ENCODE measurements at regions not wholly inside any gene's neighbourhood (a gene's known extent, or its start where the extent isn't known, plus 50 kb on each side); places are given as distances from the start of the nearest gene placed in this dataset.

GRCh38 chr15:85891470-85891869 is 96.7 kb upstream of the KLHL25 start:
- H3K4me3 ChIP-seq: no peak overlapping the region
- no peak for DNase-seq (ENCODE audit: low spot score)
- no peak overlapping the region for H3K27ac ChIP-seq
- no peaks in the 10 kb centered on the region for H3K36me3 ChIP-seq
- H3K4me1 ChIP-seq: no peaks in the 10 kb centered on the region
- no peak for TF ChIP-seq CTCF (IDR thresholded peaks at IDR 0.05)
- H3K9me3 ChIP-seq: no peaks in the 10 kb centered on the region
- no peaks in the 10 kb centered on the region for H3K27me3 ChIP-seq

- no peaks in the 10 kb centered on the region for H3K36me3 ChIP-seq
- H3K9me3 ChIP-seq: no peaks in the 10 kb centered on the region
- H3K27ac ChIP-seq: no peak overlapping the region
- DNase-seq (ENCODE audit: low spot score): no peak
- no peak overlapping the region for H3K4me3 ChIP-seq
- H3K27me3 ChIP-seq: no peaks in the 10 kb centered on the region
- TF ChIP-seq CTCF (IDR thresholded peaks at IDR 0.05): no peak
- no peaks in the 10 kb centered on the region for H3K4me1 ChIP-seq
These were observed 97.5 kb upstream of the KLHL25 start for GRCh38 chr15:85892232-85892631.

GRCh38 chr15:85897207-85897894 is 102.6 kb upstream of the KLHL25 start:
- Histone ChIP-seq H3K36me3 (no peaks in the 10 kb centered on the region), H3K27me3 (no peaks in the 10 kb centered on the region), H3K9me3 (no peaks in the 10 kb centered on the region), H3K27ac (no peak overlapping the region), H3K4me3 (no peak overlapping the region), H3K4me1 (peaks cover 0 to 7% of the 10 kb centered on the region in 2 donors)
- DNase-seq (ENCODE audit: low spot score): no peak
- no peak for TF ChIP-seq CTCF (IDR thresholded peaks at IDR 0.05)

- no peak for TF ChIP-seq CTCF (IDR thresholded peaks at IDR 0.05)
- no peaks in the 10 kb centered on the region for H3K27me3 ChIP-seq
- no peak for DNase-seq (ENCODE audit: low spot score)
- H3K36me3 ChIP-seq: no peaks in the 10 kb centered on the region
- H3K4me3 ChIP-seq: no peak overlapping the region
- H3K27ac ChIP-seq: no peak overlapping the region
- peaks cover 0 to 7% of the 10 kb centered on the region in 2 donors for H3K4me1 ChIP-seq
- H3K9me3 ChIP-seq: no peaks in the 10 kb centered on the region
These were observed 103.4 kb upstream of the KLHL25 start for GRCh38 chr15:85897895-85898717.

GRCh38 chr15:85899927-85900326 is 105.2 kb upstream of the KLHL25 start:
- Histone ChIP-seq H3K36me3 (no peaks in the 10 kb centered on the region), H3K4me1 (peaks cover 0 to 7% of the 10 kb centered on the region in 2 donors), H3K27me3 (no peaks in the 10 kb centered on the region), H3K27ac (no peak overlapping the region), H3K4me3 (no peak overlapping the region), H3K9me3 (no peaks in the 10 kb centered on the region)
- no peak for TF ChIP-seq CTCF (IDR thresholded peaks at IDR 0.05)
- no peak for DNase-seq (ENCODE audit: low spot score)

All from right atrium auricular region (tissue), 2 donors.